ENCODE measurements at regions not wholly inside any gene's neighbourhood (a gene's known extent, or its start where the extent isn't known, plus 50 kb on each side); places are given as distances from the start of the nearest gene placed in this dataset.

GRCh38 chr6:66128656-66129055, 421.6 kb upstream of the EYS start:
- DNase-seq: no peak
- H3F3A ChIP-seq (ENCODE audit: insufficient read depth, low read length): no peaks in the 10 kb centered on the region
- no peak overlapping the region for H3K9ac ChIP-seq (ENCODE audit: low read length)
- no peak overlapping the region for H3K4me3 ChIP-seq (ENCODE audit: low read length)
- H3K79me2 ChIP-seq (ENCODE audit: low read length): no peaks in the 10 kb centered on the region
- H4K20me1 ChIP-seq (ENCODE audit: insufficient read depth, low read length): no peaks in the 10 kb centered on the region
- no peaks in the 10 kb centered on the region for H3K36me3 ChIP-seq (replicated peaks; ENCODE audit: insufficient read depth, low read length)
- TF ChIP-seq CTCF (IDR thresholded peaks at IDR 0.05; ENCODE audit: low read length) (no peak), EZH2phosphoT487 (IDR thresholded peaks at IDR 0.05; ENCODE audit: low read length) (no peak), EZH2 (optimal IDR thresholded peaks at IDR 0.05; ENCODE audit: low read depth, low read length) (no peak)
- H3K27me3 ChIP-seq (replicated peaks; ENCODE audit: insufficient read depth, low read length): no peaks in the 10 kb centered on the region
- H3K4me1 ChIP-seq (ENCODE audit: low read length): no peaks in the 10 kb centered on the region
- H2AFZ ChIP-seq (ENCODE audit: low read length): no peak overlapping the region
- H3K27ac ChIP-seq (ENCODE audit: low read length): no peak overlapping the region
- H3K9me2 ChIP-seq (replicated peaks; ENCODE audit: insufficient read depth, low read length): no peaks in the 10 kb centered on the region
- no peak overlapping the region for H3K4me2 ChIP-seq (ENCODE audit: low read depth, low read length)
- H3K9me3 ChIP-seq (replicated peaks; ENCODE audit: insufficient read depth, low read length): no peaks in the 10 kb centered on the region

GRCh38 chr6:66128243-66128642, 421.2 kb upstream of the EYS start:
- DNase-seq: no peak
- H3K79me2 ChIP-seq (ENCODE audit: low read length): no peaks in the 10 kb centered on the region
- H3K9me2 ChIP-seq (replicated peaks; ENCODE audit: insufficient read depth, low read length): no peaks in the 10 kb centered on the region
- H3K4me1 ChIP-seq (ENCODE audit: low read length): no peaks in the 10 kb centered on the region
- no peak overlapping the region for H3K4me3 ChIP-seq (ENCODE audit: low read length)
- no peak overlapping the region for H2AFZ ChIP-seq (ENCODE audit: low read length)
- H3K36me3 ChIP-seq (replicated peaks; ENCODE audit: insufficient read depth, low read length): no peaks in the 10 kb centered on the region
- no peaks in the 10 kb centered on the region for H4K20me1 ChIP-seq (ENCODE audit: insufficient read depth, low read length)
- H3F3A ChIP-seq (ENCODE audit: insufficient read depth, low read length): no peaks in the 10 kb centered on the region
- no peak overlapping the region for H3K4me2 ChIP-seq (ENCODE audit: low read depth, low read length)
- H3K9me3 ChIP-seq (replicated peaks; ENCODE audit: insufficient read depth, low read length): no peaks in the 10 kb centered on the region
- no peak overlapping the region for H3K27ac ChIP-seq (ENCODE audit: low read length)
- no peak overlapping the region for H3K9ac ChIP-seq (ENCODE audit: low read length)
- TF ChIP-seq EZH2phosphoT487 (IDR thresholded peaks at IDR 0.05; ENCODE audit: low read length) (no peak), CTCF (IDR thresholded peaks at IDR 0.05; ENCODE audit: low read length) (no peak), EZH2 (optimal IDR thresholded peaks at IDR 0.05; ENCODE audit: low read depth, low read length) (no peak)
- H3K27me3 ChIP-seq (replicated peaks; ENCODE audit: insufficient read depth, low read length): no peaks in the 10 kb centered on the region

GRCh38 chr6:66127061-66127460, 420.0 kb upstream of the EYS start:
- Histone ChIP-seq H3K4me3 (ENCODE audit: low read length) (no peak overlapping the region), H3K4me1 (ENCODE audit: low read length) (no peaks in the 10 kb centered on the region), H4K20me1 (ENCODE audit: insufficient read depth, low read length) (no peaks in the 10 kb centered on the region), H3K9me3 (replicated peaks; ENCODE audit: insufficient read depth, low read length) (no peaks in the 10 kb centered on the region), H3K36me3 (replicated peaks; ENCODE audit: insufficient read depth, low read length) (no peaks in the 10 kb centered on the region), H2AFZ (ENCODE audit: low read length) (no peak overlapping the region), H3K27ac (ENCODE audit: low read length) (no peak overlapping the region), H3F3A (ENCODE audit: insufficient read depth, low read length) (no peaks in the 10 kb centered on the region), H3K4me2 (ENCODE audit: low read depth, low read length) (no peak overlapping the region), H3K79me2 (ENCODE audit: low read length) (no peaks in the 10 kb centered on the region), H3K9ac (ENCODE audit: low read length) (no peak overlapping the region), H3K9me2 (replicated peaks; ENCODE audit: insufficient read depth, low read length) (no peaks in the 10 kb centered on the region), H3K27me3 (replicated peaks; ENCODE audit: insufficient read depth, low read length) (no peaks in the 10 kb centered on the region)
- TF ChIP-seq CTCF (IDR thresholded peaks at IDR 0.05; ENCODE audit: low read length): no peak
- no peak for TF ChIP-seq EZH2phosphoT487 (IDR thresholded peaks at IDR 0.05; ENCODE audit: low read length)
- no peak for TF ChIP-seq EZH2 (optimal IDR thresholded peaks at IDR 0.05; ENCODE audit: low read depth, low read length)
- no peak for DNase-seq
